OCI-LY1 (cell line): ENCODE measurements at regions not wholly inside any gene's neighbourhood (a gene's known extent, or its start where the extent isn't known, plus 50 kb on each side); places are given as distances from the start of the nearest gene placed in this dataset.

ENCODE experiments used
- EZH2 ChIP-seq: fragments of 200-600 bp; sonication (generic), shearing (Covaris generic); IDR thresholded peaks from 2 replicates; pipeline ENCODE4 v1.8.0; 2017; ENCODE audit warnings: borderline replicate concordance, mixed run types, mild to moderate bottlenecking, antibody characterized with exemption, low read length, moderate library complexity, mixed read lengths
- TF ChIP-seq, protein P1 (sequence below): fragments of 200-600 bp; sonication (generic), shearing (Covaris generic); IDR thresholded peaks from 2 replicates; pipeline ENCODE4 v1.5.1; 2017; ENCODE audit warnings: mild to moderate bottlenecking, antibody characterized with exemption, low read length, moderate library complexity, mixed read lengths

DNA sequence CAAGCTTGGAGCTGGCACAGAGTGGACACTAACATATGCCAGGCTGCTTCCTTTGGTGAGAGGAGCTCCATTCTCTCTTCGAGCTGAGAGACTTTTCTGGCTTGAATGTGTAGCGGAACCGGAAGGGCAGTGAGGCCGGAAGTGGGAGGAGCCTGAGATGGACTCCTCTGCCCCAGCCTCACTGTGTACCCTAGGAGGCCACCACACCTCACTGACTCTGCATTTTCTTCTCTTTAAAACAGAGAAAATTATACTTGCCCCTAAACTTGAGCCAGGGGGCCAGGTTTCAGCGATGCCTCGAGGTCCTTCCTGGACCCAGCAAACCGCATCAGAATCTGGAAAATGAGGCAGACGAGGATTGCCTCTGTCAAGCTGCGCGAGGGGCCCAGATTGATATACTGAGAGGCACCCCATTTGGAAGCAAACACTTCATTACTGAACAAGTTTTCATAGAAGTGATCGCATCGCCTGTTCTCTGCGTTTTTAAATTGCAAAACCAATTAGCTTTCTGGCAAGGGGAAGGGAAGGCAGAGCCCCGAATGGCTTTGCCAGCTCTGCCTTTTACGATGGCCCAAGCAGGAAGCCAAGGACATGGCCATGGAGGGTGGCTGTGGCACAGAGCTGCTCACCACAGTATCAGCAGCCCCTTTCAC, 708.1 kb downstream of the PTPRU start:
- TF ChIP-seq, protein P1, sequence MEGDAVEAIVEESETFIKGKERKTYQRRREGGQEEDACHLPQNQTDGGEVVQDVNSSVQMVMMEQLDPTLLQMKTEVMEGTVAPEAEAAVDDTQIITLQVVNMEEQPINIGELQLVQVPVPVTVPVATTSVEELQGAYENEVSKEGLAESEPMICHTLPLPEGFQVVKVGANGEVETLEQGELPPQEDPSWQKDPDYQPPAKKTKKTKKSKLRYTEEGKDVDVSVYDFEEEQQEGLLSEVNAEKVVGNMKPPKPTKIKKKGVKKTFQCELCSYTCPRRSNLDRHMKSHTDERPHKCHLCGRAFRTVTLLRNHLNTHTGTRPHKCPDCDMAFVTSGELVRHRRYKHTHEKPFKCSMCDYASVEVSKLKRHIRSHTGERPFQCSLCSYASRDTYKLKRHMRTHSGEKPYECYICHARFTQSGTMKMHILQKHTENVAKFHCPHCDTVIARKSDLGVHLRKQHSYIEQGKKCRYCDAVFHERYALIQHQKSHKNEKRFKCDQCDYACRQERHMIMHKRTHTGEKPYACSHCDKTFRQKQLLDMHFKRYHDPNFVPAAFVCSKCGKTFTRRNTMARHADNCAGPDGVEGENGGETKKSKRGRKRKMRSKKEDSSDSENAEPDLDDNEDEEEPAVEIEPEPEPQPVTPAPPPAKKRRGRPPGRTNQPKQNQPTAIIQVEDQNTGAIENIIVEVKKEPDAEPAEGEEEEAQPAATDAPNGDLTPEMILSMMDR, result no peak
- TF ChIP-seq EZH2, result no peak
